ENCODE measurements at regions not wholly inside any gene's neighbourhood (a gene's known extent, or its start where the extent isn't known, plus 50 kb on each side); places are given as distances from the start of the nearest gene placed in this dataset.
"Not testable (repeated sequence)": the region's sequence is repeated elsewhere in the genome, so short reads cannot be mapped to it uniquely, and the experiment has no call there.

DNA sequence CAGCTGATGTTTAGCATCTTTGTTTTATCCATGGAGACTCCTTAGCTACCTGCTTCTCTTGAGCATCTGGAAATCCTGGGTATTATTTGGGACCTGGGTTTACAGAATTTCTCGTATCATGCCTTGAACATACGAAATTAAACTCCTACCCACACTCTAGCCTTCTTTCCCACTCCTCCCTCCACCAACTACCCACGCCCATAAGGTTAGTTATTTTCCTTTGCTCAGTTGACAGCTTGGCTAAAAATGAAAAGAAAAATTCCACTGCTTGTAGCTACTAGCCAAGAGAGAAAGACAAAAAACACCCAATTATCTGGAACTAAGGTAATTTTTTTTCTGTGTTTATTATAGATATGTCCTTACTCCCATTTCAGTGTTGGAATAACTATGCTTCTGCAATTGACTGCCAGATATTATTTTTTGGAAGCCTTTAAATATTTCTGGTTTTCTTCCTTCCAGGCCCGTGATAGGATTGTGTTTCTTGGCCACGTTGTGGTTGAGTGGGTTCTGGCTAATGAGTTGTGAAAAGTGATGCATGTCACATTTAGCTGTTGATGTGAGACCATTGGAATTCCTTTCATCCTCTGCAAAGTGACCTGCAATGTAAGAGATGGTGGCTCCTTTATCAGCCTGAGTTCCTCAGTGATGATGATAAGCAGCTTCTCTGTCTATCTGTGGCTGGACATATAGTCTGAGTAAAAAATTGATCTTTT lies 308.1 kb downstream of the LRRC70 start:
- ATAC-seq = no peak
- intact Hi-C loops (cut with DNase I) = no loop called here
- WGBS, 2 donors = 27 to 38% methylated on average over 5 of the region's 5 CpGs
- no peaks in the 10 kb centered on the region for H3K27me3 ChIP-seq
- no peak for TF ChIP-seq POLR2A (IDR thresholded peaks at IDR 0.05)
- TF ChIP-seq, protein P1, sequence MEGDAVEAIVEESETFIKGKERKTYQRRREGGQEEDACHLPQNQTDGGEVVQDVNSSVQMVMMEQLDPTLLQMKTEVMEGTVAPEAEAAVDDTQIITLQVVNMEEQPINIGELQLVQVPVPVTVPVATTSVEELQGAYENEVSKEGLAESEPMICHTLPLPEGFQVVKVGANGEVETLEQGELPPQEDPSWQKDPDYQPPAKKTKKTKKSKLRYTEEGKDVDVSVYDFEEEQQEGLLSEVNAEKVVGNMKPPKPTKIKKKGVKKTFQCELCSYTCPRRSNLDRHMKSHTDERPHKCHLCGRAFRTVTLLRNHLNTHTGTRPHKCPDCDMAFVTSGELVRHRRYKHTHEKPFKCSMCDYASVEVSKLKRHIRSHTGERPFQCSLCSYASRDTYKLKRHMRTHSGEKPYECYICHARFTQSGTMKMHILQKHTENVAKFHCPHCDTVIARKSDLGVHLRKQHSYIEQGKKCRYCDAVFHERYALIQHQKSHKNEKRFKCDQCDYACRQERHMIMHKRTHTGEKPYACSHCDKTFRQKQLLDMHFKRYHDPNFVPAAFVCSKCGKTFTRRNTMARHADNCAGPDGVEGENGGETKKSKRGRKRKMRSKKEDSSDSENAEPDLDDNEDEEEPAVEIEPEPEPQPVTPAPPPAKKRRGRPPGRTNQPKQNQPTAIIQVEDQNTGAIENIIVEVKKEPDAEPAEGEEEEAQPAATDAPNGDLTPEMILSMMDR (IDR thresholded peaks at IDR 0.05) = no peak
- no peak for DNase-seq
- H3K36me3 ChIP-seq (replicated peaks in 1 of 2; ENCODE audit: insufficient read depth in 1 of 2, low read depth in 2 of 2) = no peaks in the 10 kb centered on the region
- no peak overlapping the region for H3K4me3 ChIP-seq
- no peaks in the 10 kb centered on the region for H3K4me1 ChIP-seq
- H3K9me3 ChIP-seq = no peaks in the 10 kb centered on the region
- no peak overlapping the region for H3K27ac ChIP-seq

DNA sequence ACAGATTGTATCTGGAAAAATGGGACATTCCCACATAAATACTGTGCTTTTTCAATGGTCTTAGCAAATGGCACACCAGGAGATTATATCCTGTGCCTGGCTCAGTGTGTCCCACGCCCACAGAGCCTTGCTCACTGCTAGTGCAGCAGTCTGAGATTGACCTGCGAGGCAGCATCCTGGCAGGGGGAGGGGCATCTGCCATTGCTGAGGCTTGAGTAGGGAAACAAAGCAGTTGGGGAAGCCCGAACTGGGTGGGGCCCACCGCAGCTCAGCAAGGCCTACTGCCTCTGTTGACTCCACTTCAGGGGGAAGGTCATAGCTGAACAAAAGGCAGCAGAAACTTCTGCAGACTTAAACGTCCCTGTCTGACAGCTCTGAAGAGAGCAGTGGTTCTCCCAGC lies 258.7 kb downstream of the LRRC70 start:
- DNase-seq; H3K36me3 ChIP-seq (replicated peaks in 1 of 2; ENCODE audit: insufficient read depth in 1 of 2, low read depth in 2 of 2); ATAC-seq; H3K4me1 ChIP-seq; H3K27ac ChIP-seq; intact Hi-C loops (cut with DNase I); H3K4me3 ChIP-seq; H3K27me3 ChIP-seq: not testable (repeated sequence)
- 59 to 61% methylated on average over 5 of the region's 5 CpGs for WGBS, 2 donors
- peaks cover 0 to 12% (median 0%) of the 10 kb centered on the region in 3 donors for H3K9me3 ChIP-seq

DNA sequence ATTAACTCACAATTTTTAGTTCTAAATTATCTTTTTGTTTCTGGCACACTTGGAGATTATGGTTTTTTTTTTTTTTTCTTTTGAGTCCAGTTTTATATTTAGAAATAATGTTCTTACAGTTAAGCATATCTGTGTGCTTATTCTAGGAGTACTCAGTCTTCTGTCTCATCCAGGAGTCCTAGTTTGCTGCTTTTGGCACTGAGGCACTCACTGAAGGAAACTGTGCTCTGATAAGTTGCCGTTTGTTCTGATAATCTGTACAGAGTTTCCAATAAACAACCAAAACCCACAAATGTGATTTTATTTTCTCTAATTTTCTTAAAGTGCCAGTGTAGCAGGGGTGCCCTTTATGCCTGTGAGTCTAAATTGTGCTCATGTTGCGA lies 251.0 kb downstream of the LRRC70 start:
- DNase-seq (no peak), ATAC-seq (no peak)
- Histone ChIP-seq H3K27me3 (no peaks in the 10 kb centered on the region), H3K36me3 (replicated peaks in 1 of 2; ENCODE audit: insufficient read depth in 1 of 2, low read depth in 2 of 2) (no peaks in the 10 kb centered on the region), H3K9me3 (no peaks in the 10 kb centered on the region), H3K4me1 (no peaks in the 10 kb centered on the region), H3K27ac (no peak overlapping the region), H3K4me3 (no peak overlapping the region)
- no peak for TF ChIP-seq POLR2A (IDR thresholded peaks at IDR 0.05)
- TF ChIP-seq, protein P1 (IDR thresholded peaks at IDR 0.05) = no peak
- 32 to 42% methylated on average over 2 of the region's 2 CpGs for WGBS, 2 donors
- intact Hi-C loops (cut with DNase I) = no loop called here

DNA sequence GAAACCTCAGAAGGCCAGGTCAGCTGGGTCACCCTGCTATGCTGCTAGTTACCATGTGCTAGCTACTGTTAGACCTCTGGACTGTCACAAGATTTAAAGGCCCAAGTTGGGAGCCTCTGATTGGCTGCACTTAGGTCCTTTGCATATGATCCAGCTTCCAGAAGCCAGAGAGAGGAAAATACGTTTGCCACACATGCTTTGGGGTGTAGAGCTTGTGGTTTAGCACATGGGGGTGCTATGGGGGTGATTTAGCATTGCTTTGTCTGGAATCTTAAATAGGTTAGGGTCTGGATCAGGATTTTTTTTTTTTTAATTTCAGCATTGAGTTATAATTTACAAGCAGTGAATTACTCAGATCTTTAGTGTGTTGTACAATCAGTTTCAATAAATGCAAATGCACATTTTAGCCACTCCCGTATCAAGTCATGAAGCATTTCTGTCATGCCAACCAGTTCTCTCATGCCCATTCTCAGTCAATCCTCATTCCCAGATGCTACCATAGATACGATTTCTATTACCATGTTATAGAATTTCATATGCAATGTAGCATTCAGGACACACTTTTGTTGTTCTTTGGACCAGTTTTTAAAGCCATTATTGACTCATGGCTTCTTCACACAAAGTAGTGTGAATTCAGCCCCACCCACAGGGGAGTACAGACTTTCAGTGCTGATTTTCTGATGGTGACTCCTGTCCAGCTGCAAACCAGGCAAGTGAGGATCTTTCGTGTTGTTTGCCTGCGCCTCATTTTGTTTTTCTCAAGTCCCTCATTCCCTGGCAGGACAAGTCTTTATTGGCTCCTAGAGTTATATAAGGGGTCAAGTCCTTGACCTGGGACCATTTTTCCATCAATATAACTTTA lies 250.4 kb downstream of the LRRC70 start:
- 51 to 53% methylated on average over 5 of the region's 5 CpGs for WGBS, 2 donors
- DNase-seq = no peak
- H3K4me1 ChIP-seq = no peaks in the 10 kb centered on the region
- ATAC-seq = no peak
- H3K27ac ChIP-seq = no peak overlapping the region
- no peaks in the 10 kb centered on the region for H3K27me3 ChIP-seq
- H3K4me3 ChIP-seq = no peak overlapping the region
- H3K9me3 ChIP-seq = no peaks in the 10 kb centered on the region
- intact Hi-C loops (cut with DNase I) = no loop called here
- TF ChIP-seq, protein P1 (IDR thresholded peaks at IDR 0.05) = no peak
- TF ChIP-seq POLR2A (IDR thresholded peaks at IDR 0.05) = no peak
- H3K36me3 ChIP-seq (replicated peaks in 1 of 2; ENCODE audit: insufficient read depth in 1 of 2, low read depth in 2 of 2) = no peaks in the 10 kb centered on the region

DNA sequence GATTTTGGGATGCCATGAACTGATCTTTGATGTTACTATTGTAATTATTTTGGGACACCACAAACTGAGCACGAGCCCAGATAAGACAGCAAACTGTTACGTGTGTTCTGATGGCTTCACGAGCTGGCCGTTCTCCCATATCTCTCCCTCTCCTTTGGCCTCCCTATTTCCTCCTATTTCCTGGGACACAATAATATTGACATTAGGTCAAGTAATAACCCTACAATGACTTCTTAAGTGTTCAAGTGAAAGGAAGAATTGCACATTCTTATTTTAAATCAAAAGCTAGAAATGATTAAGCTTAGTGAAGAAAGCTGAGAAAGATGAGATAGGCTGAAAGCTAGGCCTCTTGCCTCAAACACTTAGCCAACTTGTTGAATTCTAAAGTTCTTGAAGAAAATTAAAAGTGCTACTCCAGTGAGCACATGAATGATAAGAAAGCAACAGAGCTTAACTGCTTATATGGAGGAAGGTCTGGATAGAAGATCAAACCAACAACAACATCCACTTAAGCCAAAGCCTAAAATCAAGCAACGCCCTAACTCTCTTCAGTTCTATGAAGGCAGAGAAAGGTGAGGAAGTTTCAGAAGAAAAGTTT lies 247.1 kb downstream of the LRRC70 start:
- intact Hi-C loops (cut with DNase I) = no loop called here
- DNase-seq = no peak
- TF ChIP-seq, protein P1 (IDR thresholded peaks at IDR 0.05) = no peak
- TF ChIP-seq POLR2A (IDR thresholded peaks at IDR 0.05) = no peak
- no peak for ATAC-seq
- Histone ChIP-seq H3K9me3 (no peaks in the 10 kb centered on the region), H3K27me3 (no peaks in the 10 kb centered on the region), H3K4me3 (no peak overlapping the region), H3K27ac (no peak overlapping the region), H3K36me3 (replicated peaks in 1 of 2; ENCODE audit: insufficient read depth in 1 of 2, low read depth in 2 of 2) (no peaks in the 10 kb centered on the region), H3K4me1 (no peaks in the 10 kb centered on the region)
- 72 to 82% methylated on average over 5 of the region's 5 CpGs for WGBS, 2 donors
